ENCODE measurements at regions not wholly inside any gene's neighbourhood (a gene's known extent, or its start where the extent isn't known, plus 50 kb on each side); places are given as distances from the start of the nearest gene placed in this dataset.

- H3K27ac Mint-ChIP-seq, result no peak overlapping the region
- WGBS, 2 experiments (ENCODE audit: insufficient coverage in 1 of 2, insufficient read length in 1 of 2), result 91% methylated on average over 1 of the region's 1 CpG; no CpG with 5 or more reads in 1 of the 2 experiments
- peaks cover 35% of the 10 kb centered on the region for H3K36me3 Mint-ChIP-seq (ENCODE audit: low read depth)
Measured at GRCh38 chrX:139172731-139173130, 357.8 kb upstream of the F9 start.

GRCh38 chrX:139170526-139171173 is 359.9 kb upstream of the F9 start:
- WGBS, 2 experiments (ENCODE audit: insufficient coverage in 1 of 2, insufficient read length in 1 of 2), result 74 to 100% methylated on average over 2 to 5 of the region's 5 CpGs
- TF ChIP-seq, protein P1, sequence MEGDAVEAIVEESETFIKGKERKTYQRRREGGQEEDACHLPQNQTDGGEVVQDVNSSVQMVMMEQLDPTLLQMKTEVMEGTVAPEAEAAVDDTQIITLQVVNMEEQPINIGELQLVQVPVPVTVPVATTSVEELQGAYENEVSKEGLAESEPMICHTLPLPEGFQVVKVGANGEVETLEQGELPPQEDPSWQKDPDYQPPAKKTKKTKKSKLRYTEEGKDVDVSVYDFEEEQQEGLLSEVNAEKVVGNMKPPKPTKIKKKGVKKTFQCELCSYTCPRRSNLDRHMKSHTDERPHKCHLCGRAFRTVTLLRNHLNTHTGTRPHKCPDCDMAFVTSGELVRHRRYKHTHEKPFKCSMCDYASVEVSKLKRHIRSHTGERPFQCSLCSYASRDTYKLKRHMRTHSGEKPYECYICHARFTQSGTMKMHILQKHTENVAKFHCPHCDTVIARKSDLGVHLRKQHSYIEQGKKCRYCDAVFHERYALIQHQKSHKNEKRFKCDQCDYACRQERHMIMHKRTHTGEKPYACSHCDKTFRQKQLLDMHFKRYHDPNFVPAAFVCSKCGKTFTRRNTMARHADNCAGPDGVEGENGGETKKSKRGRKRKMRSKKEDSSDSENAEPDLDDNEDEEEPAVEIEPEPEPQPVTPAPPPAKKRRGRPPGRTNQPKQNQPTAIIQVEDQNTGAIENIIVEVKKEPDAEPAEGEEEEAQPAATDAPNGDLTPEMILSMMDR (conservative IDR thresholded peaks at IDR 0.05), result no peak

More at GRCh38 chrX:139172731-139173130, 357.8 kb upstream of the F9 start:
- Histone ChIP-seq H3K27me3 (ENCODE audit: control insufficient read depth, insufficient read depth, low read length, poor library complexity, severe bottlenecking) (no peaks in the 10 kb centered on the region), H3K4me3 (ENCODE audit: low read length) (no peak overlapping the region), H3K9me3 (ENCODE audit: control insufficient read depth, low read length) (no peaks in the 10 kb centered on the region), H3K36me3 (ENCODE audit: control insufficient read depth, insufficient read depth, low read length) (peaks cover 5% of the 10 kb centered on the region), H3K27ac (ENCODE audit: low read depth, low read length) (no peak overlapping the region), H3K9ac (ENCODE audit: extremely low read depth, low read length, poor library complexity, severe bottlenecking) (no peak overlapping the region), H3K4me1 (ENCODE audit: control insufficient read depth, insufficient read depth, low read length) (peaks cover 3% of the 10 kb centered on the region)
- no peak for DNase-seq
- Mint-ChIP-seq H3K9me3 (peaks cover 33% of the 10 kb centered on the region), H3K4me1 (peaks cover 30% of the 10 kb centered on the region), H3K27me3 (ENCODE audit: insufficient read depth) (no peaks in the 10 kb centered on the region), H3K4me3 (no peak overlapping the region)
- TF ChIP-seq, protein P1 (conservative IDR thresholded peaks at IDR 0.05), result no peak

DNA sequence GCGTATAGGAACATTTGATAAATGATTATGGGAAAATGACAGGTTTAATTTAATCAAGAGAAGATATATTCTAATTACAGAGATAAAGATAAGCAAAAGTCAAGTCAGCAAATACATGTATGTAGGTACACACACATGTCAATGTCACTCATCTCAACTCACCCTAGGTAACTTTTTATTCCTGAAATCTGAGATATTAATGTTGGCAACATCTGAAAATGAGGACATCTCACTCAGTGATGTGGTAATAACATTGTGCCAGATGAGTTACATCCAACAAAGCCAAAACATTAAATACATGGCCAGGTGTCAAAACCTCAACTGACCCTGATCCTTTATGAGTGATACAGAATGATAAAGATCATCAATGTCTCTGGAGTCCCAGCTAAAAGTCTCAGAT is 363.3 kb upstream of the F9 start:
- peaks cover 11% of the 10 kb centered on the region for H3K9me3 Mint-ChIP-seq
- TF ChIP-seq, protein P1 (conservative IDR thresholded peaks at IDR 0.05), result no peak
- H3K27ac Mint-ChIP-seq, result no peak overlapping the region
- DNase-seq, result no peak
- H3K9me3 ChIP-seq (ENCODE audit: control insufficient read depth, low read length), result no peaks in the 10 kb centered on the region
- H3K27me3 Mint-ChIP-seq (ENCODE audit: insufficient read depth), result no peaks in the 10 kb centered on the region
- no peaks in the 10 kb centered on the region for H3K27me3 ChIP-seq (ENCODE audit: control insufficient read depth, insufficient read depth, low read length, poor library complexity, severe bottlenecking)
- H3K4me1 ChIP-seq (ENCODE audit: control insufficient read depth, insufficient read depth, low read length), result peaks cover 3% of the 10 kb centered on the region
- WGBS, 2 experiments (ENCODE audit: insufficient coverage in 1 of 2, insufficient read length in 1 of 2), result no CpG with 5 or more reads among the region's 1 CpG
- H3K36me3 Mint-ChIP-seq (ENCODE audit: low read depth), result peaks cover 24% of the 10 kb centered on the region
- no peak overlapping the region for H3K4me3 Mint-ChIP-seq
- H3K4me3 ChIP-seq (ENCODE audit: low read length), result no peak overlapping the region
- no peaks in the 10 kb centered on the region for H3K36me3 ChIP-seq (ENCODE audit: control insufficient read depth, insufficient read depth, low read length)
- H3K27ac ChIP-seq (ENCODE audit: low read depth, low read length), result no peak overlapping the region
- H3K9ac ChIP-seq (ENCODE audit: extremely low read depth, low read length, poor library complexity, severe bottlenecking), result no peak overlapping the region
- H3K4me1 Mint-ChIP-seq, result peaks cover 36% of the 10 kb centered on the region

More at GRCh38 chrX:139170526-139171173, 359.9 kb upstream of the F9 start:
- Histone ChIP-seq H3K4me1 (ENCODE audit: control insufficient read depth, insufficient read depth, low read length) (peaks cover 3% of the 10 kb centered on the region), H3K27me3 (ENCODE audit: control insufficient read depth, insufficient read depth, low read length, poor library complexity, severe bottlenecking) (no peaks in the 10 kb centered on the region), H3K9me3 (ENCODE audit: control insufficient read depth, low read length) (no peaks in the 10 kb centered on the region), H3K9ac (ENCODE audit: extremely low read depth, low read length, poor library complexity, severe bottlenecking) (no peak overlapping the region), H3K36me3 (ENCODE audit: control insufficient read depth, insufficient read depth, low read length) (no peaks in the 10 kb centered on the region), H3K27ac (ENCODE audit: low read depth, low read length) (no peak overlapping the region), H3K4me3 (ENCODE audit: low read length) (no peak overlapping the region)
- no peak overlapping the region for H3K4me3 Mint-ChIP-seq
- H3K9me3 Mint-ChIP-seq, result peaks cover 17% of the 10 kb centered on the region
- no peak for DNase-seq
- H3K36me3 Mint-ChIP-seq (ENCODE audit: low read depth), result peaks cover 17% of the 10 kb centered on the region
- no peak overlapping the region for H3K27ac Mint-ChIP-seq
- H3K27me3 Mint-ChIP-seq (ENCODE audit: insufficient read depth), result no peaks in the 10 kb centered on the region
- peaks cover 30% of the 10 kb centered on the region for H3K4me1 Mint-ChIP-seq

Data from endodermal cell (in vitro differentiated cells).